ENCODE measurements at regions not wholly inside any gene's neighbourhood (a gene's known extent, or its start where the extent isn't known, plus 50 kb on each side); places are given as distances from the start of the nearest gene placed in this dataset.

DNA sequence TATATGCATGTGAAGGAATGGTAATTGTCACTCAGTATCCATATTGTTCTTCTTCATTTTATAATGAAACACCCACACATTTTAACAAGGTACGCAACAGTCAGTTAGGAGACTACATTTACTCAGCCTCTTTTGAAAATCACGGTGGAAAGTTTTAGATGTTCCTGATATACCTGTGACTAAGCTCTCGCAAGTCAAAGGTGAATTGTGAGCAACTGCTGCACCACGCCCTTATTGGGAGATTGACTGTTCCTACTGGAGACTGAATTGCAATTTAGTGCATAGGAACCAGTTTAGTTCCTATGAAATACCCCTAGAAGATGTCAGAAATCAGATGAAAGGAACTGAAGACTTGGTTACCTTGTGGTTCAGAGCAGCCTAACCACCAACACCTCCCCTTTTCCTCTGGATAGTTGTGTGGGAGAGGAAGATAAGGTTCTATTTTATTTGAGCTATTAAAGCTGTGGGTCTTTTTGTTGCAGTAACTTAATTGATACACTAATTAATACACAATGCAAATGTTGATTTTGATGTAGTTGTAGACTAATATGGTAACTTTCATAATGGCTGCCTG is 1280.5 kb upstream of the CDH2 start:
- TF ChIP-seq, protein P1, sequence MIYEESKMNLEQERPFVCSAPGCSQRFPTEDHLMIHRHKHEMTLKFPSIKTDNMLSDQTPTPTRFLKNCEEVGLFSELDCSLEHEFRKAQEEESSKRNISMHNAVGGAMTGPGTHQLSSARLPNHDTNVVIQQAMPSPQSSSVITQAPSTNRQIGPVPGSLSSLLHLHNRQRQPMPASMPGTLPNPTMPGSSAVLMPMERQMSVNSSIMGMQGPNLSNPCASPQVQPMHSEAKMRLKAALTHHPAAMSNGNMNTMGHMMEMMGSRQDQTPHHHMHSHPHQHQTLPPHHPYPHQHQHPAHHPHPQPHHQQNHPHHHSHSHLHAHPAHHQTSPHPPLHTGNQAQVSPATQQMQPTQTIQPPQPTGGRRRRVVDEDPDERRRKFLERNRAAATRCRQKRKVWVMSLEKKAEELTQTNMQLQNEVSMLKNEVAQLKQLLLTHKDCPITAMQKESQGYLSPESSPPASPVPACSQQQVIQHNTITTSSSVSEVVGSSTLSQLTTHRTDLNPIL (CRISPR knock-in tag; IDR thresholded peaks at IDR 0.05; ENCODE audit: low read depth): no peak
- TF ChIP-seq ARNTL (CRISPR knock-in tag; IDR thresholded peaks at IDR 0.05; ENCODE audit: borderline replicate concordance, low read depth) (no peak), RARB (CRISPR knock-in tag; IDR thresholded peaks at IDR 0.05) (no peak)

Data from SK-N-SH treated with all-trans-retinoic acid at 6 μM for 48 hours (cell line).